ENCODE measurements at regions not wholly inside any gene's neighbourhood (a gene's known extent, or its start where the extent isn't known, plus 50 kb on each side); places are given as distances from the start of the nearest gene placed in this dataset.

DNA sequence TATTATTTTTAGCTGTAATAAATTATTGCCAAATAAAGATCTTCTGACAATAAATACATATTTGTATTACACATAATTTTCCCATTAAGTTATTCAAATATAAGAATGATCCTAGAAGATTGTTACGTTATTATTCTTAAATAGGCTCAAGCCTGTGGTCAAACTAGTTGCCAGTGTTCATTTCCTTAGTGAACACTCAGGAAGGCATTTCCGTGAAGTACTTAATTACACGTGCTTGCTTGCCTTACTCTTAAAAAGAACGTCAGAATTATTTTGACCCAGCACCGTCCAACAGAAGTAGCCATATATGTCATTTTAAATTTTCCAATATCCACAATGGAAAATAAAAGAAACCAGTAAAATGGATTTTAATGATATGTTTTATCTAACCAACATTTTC lies 249.8 kb downstream of the TXNL1 start:
- FAIRE-seq, result no peak
- intact Hi-C loops (cut with micrococcal nuclease), result no loop called here

More for the DNA sequence above, 249.8 kb downstream of the TXNL1 start:
- TF ChIP-seq ELF1 (tag; IDR thresholded peaks at IDR 0.05) (no peak), ZNF174 (CRISPR knock-in tag; IDR thresholded peaks at IDR 0.05) (no peak), RBM25 (IDR thresholded peaks at IDR 0.05; ENCODE audit: low read depth, low read length, severe bottlenecking) (no peak), EP400 (IDR thresholded peaks at IDR 0.05) (no peak), ZFP36 (IDR thresholded peaks at IDR 0.05; ENCODE audit: low read depth, low read length, partially characterized antibody) (no peak), TAF15 (IDR thresholded peaks at IDR 0.05; ENCODE audit: low read depth, low read length) (no peak), MCM3 (IDR thresholded peaks at IDR 0.05) (no peak), CBFB (CRISPR knock-in tag; IDR thresholded peaks at IDR 0.05) (no peak), CEBPG (CRISPR knock-in tag; IDR thresholded peaks at IDR 0.05) (no peak), CEBPG (tag; conservative IDR thresholded peaks at IDR 0.05 in 1 of 2, IDR thresholded peaks at IDR 0.05 in 1 of 2) (no peak), CHCHD3 (CRISPR knock-in tag; IDR thresholded peaks at IDR 0.05) (no peak), SMARCB1 (IDR thresholded peaks at IDR 0.05; ENCODE audit: insufficient read length, low read depth) (no peak)
- TF ChIP-seq, protein P1, sequence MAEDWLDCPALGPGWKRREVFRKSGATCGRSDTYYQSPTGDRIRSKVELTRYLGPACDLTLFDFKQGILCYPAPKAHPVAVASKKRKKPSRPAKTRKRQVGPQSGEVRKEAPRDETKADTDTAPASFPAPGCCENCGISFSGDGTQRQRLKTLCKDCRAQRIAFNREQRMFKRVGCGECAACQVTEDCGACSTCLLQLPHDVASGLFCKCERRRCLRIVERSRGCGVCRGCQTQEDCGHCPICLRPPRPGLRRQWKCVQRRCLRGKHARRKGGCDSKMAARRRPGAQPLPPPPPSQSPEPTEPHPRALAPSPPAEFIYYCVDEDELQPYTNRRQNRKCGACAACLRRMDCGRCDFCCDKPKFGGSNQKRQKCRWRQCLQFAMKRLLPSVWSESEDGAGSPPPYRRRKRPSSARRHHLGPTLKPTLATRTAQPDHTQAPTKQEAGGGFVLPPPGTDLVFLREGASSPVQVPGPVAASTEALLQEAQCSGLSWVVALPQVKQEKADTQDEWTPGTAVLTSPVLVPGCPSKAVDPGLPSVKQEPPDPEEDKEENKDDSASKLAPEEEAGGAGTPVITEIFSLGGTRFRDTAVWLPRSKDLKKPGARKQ (CRISPR knock-in tag; IDR thresholded peaks at IDR 0.05), result no peak
- in situ Hi-C loops (cut with MboI), result no loop called here
- no peaks in the 10 kb centered on the region for H4K20me1 ChIP-seq (replicated peaks; ENCODE audit: control insufficient read depth, insufficient read depth, low read length)
- H3K9me1 ChIP-seq (ENCODE audit: control insufficient read depth, insufficient read depth, low read length), result no peaks in the 10 kb centered on the region
- H3K27me3 ChIP-seq (ENCODE audit: control insufficient read depth in 2 of 2, insufficient read depth in 2 of 2, low read length in 2 of 2), result no peaks in the 10 kb centered on the region
- H3K4me1 ChIP-seq (replicated peaks in 1 of 2; ENCODE audit: control insufficient read depth in 2 of 2, insufficient read depth in 2 of 2, low read length in 2 of 2), result no peaks in the 10 kb centered on the region
- no peak for DNase-seq (ENCODE audit: extremely low read depth in 1 of 4, low spot score in 3 of 4)
- H3K9ac ChIP-seq (ENCODE audit: insufficient read depth in 1 of 2, low read depth in 2 of 2, low read length in 2 of 2), result no peak overlapping the region
- no peak for ATAC-seq
- ChIA-PET POLR2A (no interaction called here), CTCF (ENCODE audit: low intra/inter-chr PET ratio) (no interaction called here)
- no peaks in the 10 kb centered on the region for H3K79me2 ChIP-seq (ENCODE audit: control insufficient read depth, insufficient read depth, low read length)
- H3K36me3 ChIP-seq (ENCODE audit: control insufficient read depth, insufficient read depth, low read length), result no peaks in the 10 kb centered on the region
- no peak overlapping the region for H3K4me2 ChIP-seq (ENCODE audit: insufficient read depth, low read length)
- no peak overlapping the region for H3K4me3 ChIP-seq
- H3K27ac ChIP-seq (ENCODE audit: extremely low read depth, low read depth, low read length), result no peak overlapping the region
- no peak overlapping the region for H2AFZ ChIP-seq (ENCODE audit: low read depth, low read length)
- no TSS peak for BruUV-seq (replicated peaks)
- 0% methylated on average over 5 of the region's 5 CpGs for WGBS (ENCODE audit: insufficient coverage, low coverage, missing lambda C conversion rate)
- no peaks in the 10 kb centered on the region for H3K9me3 ChIP-seq (replicated peaks; ENCODE audit: control insufficient read depth, insufficient read depth, low read depth, low read length)
